K562 (cell line): ENCODE measurements at regions not wholly inside any gene's neighbourhood (a gene's known extent, or its start where the extent isn't known, plus 50 kb on each side); places are given as distances from the start of the nearest gene placed in this dataset.

ENCODE experiments used
- BDP1 ChIP-seq: IDR thresholded peaks from 3 replicates; pipeline ENCODE4 v1.6.1; 2011; ENCODE audit not compliant: insufficient read length, insufficient read depth
- CSDE1 ChIP-seq, 2 experiments: fragments of 450-650 bp; IDR thresholded peaks; 2 replicates each; pipeline ENCODE4 v1.6.1; 2016; ENCODE audit warnings: mild to moderate bottlenecking in 1 of 2
- ESRRB ChIP-seq: fragments of 250-450 bp; sonication (Bioruptor Pico); IDR thresholded peaks from 2 replicates; pipeline ENCODE4 v1.5.0; 2020; ENCODE audit warnings: mild to moderate bottlenecking, moderate library complexity, borderline replicate concordance
- GTF2A2 ChIP-seq: IDR thresholded peaks from 2 replicates; pipeline ENCODE4 v1.6.1; 2016; ENCODE audit warnings: mild to moderate bottlenecking, missing genetic modification characterization, missing compliant biosample characterization
- SPI1 ChIP-seq: IDR thresholded peaks from 2 replicates; pipeline ENCODE4 v1.6.1; 2011; ENCODE audit warnings: low read depth, low read length, control low read depth, borderline replicate concordance
- ZFX ChIP-seq: sonication (generic); formaldehyde crosslinking; IDR thresholded peaks from 2 replicates; pipeline ENCODE4 v1.8.0; 2022; ENCODE audit warnings: mild to moderate bottlenecking, missing genetic modification reagents, moderate library complexity
- ZNF507 ChIP-seq: conservative IDR thresholded peaks from 2 replicates; pipeline ENCODE4 v1.6.1; 2017; ENCODE audit warnings: missing genetic modification characterization, missing compliant biosample characterization
- TF ChIP-seq, protein P1 (sequence below): fragments of 450-650 bp; conservative IDR thresholded peaks from 2 replicates; pipeline ENCODE4 v1.6.1; 2016; ENCODE audit warnings: missing genetic modification characterization, low read depth, mild to moderate bottlenecking, control low read depth, missing compliant biosample characterization
- TF ChIP-seq, protein P2 (sequence below), 2 experiments: IDR thresholded peaks in 1 of 2; conservative IDR thresholded peaks in 1 of 2; 2 replicates each; pipeline ENCODE4 v1.6.1; 2016; ENCODE audit warnings: low read depth in 2 of 2, mild to moderate bottlenecking in 1 of 2, missing compliant biosample characterization in 1 of 2, missing genetic modification characterization in 1 of 2, moderate library complexity in 1 of 2

DNA sequence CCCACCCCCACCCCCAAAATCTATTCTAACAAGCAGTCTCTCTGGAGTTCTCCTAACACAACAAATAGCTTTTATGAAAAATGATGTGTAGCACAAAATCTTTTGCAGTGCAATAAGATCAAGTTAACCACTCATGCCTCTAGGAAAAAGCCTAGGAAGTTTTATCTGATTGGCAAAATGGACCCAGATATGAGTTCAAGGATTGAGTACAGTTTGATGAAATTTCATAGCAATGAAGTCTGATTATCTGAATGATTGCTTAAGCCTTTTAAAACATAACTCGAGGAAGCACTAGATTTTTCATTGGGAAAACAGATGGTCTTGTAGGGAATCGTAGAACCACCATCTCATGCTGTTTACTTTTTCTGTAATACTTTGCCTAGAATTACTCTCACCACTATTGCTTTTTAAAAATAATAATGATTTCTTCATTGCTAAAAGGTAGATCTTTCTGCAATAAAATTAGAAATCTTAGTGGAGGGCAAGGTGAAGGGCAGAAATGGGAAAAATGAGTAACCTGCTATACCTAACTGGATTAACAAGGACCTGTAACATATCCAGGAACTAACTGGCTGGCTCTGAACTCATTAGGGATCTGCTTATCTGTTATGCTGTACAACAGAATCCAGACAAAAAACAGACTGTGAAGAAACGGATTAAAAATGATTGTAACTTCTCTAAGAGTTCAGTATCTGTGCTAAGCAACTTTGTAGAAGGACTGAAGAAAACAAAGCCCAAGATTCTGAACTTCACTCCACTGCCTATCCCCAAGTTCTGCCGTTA lies 73.7 kb upstream of the ETAA1 start (continued):
- TF ChIP-seq GTF2A2 (tag) (no peak), ZFX (CRISPR knock-in tag) (no peak), ZNF507 (tag) (no peak), CSDE1 (IDR thresholded peaks at IDR 0.05) (no peak), BDP1 (no peak), SPI1 (no peak), ESRRB (CRISPR knock-in tag) (no peak)
- TF ChIP-seq, protein P1, sequence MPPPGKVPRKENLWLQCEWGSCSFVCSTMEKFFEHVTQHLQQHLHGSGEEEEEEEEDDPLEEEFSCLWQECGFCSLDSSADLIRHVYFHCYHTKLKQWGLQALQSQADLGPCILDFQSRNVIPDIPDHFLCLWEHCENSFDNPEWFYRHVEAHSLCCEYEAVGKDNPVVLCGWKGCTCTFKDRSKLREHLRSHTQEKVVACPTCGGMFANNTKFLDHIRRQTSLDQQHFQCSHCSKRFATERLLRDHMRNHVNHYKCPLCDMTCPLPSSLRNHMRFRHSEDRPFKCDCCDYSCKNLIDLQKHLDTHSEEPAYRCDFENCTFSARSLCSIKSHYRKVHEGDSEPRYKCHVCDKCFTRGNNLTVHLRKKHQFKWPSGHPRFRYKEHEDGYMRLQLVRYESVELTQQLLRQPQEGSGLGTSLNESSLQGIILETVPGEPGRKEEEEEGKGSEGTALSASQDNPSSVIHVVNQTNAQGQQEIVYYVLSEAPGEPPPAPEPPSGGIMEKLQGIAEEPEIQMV (tag) = no peak
- TF ChIP-seq, protein P2, sequence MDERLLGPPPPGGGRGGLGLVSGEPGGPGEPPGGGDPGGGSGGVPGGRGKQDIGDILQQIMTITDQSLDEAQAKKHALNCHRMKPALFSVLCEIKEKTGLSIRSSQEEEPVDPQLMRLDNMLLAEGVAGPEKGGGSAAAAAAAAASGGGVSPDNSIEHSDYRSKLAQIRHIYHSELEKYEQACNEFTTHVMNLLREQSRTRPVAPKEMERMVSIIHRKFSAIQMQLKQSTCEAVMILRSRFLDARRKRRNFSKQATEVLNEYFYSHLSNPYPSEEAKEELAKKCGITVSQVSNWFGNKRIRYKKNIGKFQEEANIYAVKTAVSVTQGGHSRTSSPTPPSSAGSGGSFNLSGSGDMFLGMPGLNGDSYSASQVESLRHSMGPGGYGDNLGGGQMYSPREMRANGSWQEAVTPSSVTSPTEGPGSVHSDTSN (CRISPR knock-in tag; IDR thresholded peaks at IDR 0.05; ENCODE audit: low read depth) = no peak
- TF ChIP-seq, protein P2 (tag; conservative IDR thresholded peaks at IDR 0.05; ENCODE audit: low read depth) = no peak
